ENCODE measurements at regions not wholly inside any gene's neighbourhood (a gene's known extent, or its start where the extent isn't known, plus 50 kb on each side); places are given as distances from the start of the nearest gene placed in this dataset.

DNA sequence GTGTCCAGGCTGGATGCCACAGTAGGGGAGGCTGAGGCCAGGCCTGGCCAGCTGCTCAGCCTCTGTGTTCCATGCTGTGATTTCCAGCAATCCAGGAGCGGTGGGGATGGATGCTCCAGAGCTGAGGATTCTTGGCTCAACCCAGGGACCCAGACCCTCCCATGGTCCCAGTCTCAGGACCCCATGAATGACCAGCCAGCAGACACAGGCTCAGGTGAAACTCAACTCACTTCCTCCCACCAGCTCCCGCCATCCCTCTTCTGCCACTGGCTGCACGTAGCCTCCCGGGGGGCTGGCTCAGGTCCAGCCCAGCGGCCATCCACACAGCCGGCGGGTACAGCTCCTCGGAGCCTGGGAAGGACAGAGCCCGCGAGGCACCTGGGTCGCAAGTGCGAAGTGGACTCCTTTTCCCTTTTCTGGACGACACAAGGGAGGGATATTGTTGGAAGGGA lies 54.5 kb upstream of the DACT2 start:
- H4K8ac ChIP-seq (ENCODE audit: extremely low read depth, insufficient read depth, low read length), result no peak overlapping the region; the same call in 1 of the 2 replicates
- H2AK5ac ChIP-seq (ENCODE audit: low read depth, low read length), result no peak overlapping the region
- DNase-seq (ENCODE audit: low read depth in 1 of 2, low spot score in 2 of 2) (no peak), FAIRE-seq (no peak)
- 95% methylated on average over 11 of the region's 13 CpGs; no CpG with 5 or more reads in 1 of the 2 experiments for WGBS, 2 experiments (ENCODE audit: extremely low coverage in 1 of 2, insufficient coverage in 1 of 2, insufficient read length in 1 of 2, insufficient replicate concordance in 2 of 2, low coverage in 1 of 2, low lambda C conversion rate in 2 of 2, missing lambda C conversion rate in 1 of 2)
- no peaks in the 10 kb centered on the region for H3K23me2 ChIP-seq (ENCODE audit: low read depth, low read length)
- no peak overlapping the region for H3K27ac ChIP-seq (ENCODE audit: low read depth, low read length)
- ChIA-PET CTCF (ENCODE audit: partially characterized antibody) (interaction anchor here (1.0 to 1.6 kb wide), 2 partner anchors 179 to 505 kb away, joined by 3 to 4 read pairs; no protein-coding TSS in a partner anchor), POLR2A (ENCODE audit: partially characterized antibody) (no interaction called here)
- no peak overlapping the region for H2BK12ac ChIP-seq (ENCODE audit: low read depth, low read length)
- no peak overlapping the region for H4K91ac ChIP-seq (replicated peaks; ENCODE audit: insufficient read length, low read length)
- H3K4me1 ChIP-seq (replicated peaks in 1 of 4; ENCODE audit: control insufficient read depth in 3 of 4, insufficient read depth in 4 of 4, low read length in 3 of 4), result no peaks in the 10 kb centered on the region; a peak in 2 of 7 replicates
- H3K4me3 ChIP-seq (ENCODE audit: extremely low read depth in 1 of 4, insufficient read depth in 2 of 4, low read depth in 3 of 4, low read length in 4 of 4), result no peak overlapping the region
- H3K56ac ChIP-seq (replicated peaks; ENCODE audit: insufficient read length, low read depth, low read length), result no peak overlapping the region
- no peak overlapping the region for H3K23ac ChIP-seq (ENCODE audit: insufficient read length)
- H3K27me3 ChIP-seq (replicated peaks in 1 of 4; ENCODE audit: control insufficient read depth in 3 of 4, extremely low read depth in 1 of 4, insufficient read depth in 3 of 4, low read length in 3 of 4), result no peaks in the 10 kb centered on the region
- H4K5ac ChIP-seq (ENCODE audit: insufficient read length, low read depth, low read length), result no peak overlapping the region
- H2BK20ac ChIP-seq (ENCODE audit: low read length), result no peak overlapping the region
- no peak overlapping the region for H3K4ac ChIP-seq (replicated peaks; ENCODE audit: insufficient read length, low read depth, low read length)
- no peak overlapping the region for H2BK120ac ChIP-seq (replicated peaks; ENCODE audit: low read depth, low read length)
- H3K36me3 ChIP-seq (ENCODE audit: control insufficient read depth in 2 of 4, insufficient read depth in 4 of 4, low read length in 3 of 4), result no peaks in the 10 kb centered on the region
- no peaks in the 10 kb centered on the region for H3K79me2 ChIP-seq (ENCODE audit: control insufficient read depth in 1 of 2, insufficient read depth in 2 of 2, low read length in 2 of 2)
- H3K9me3 ChIP-seq (ENCODE audit: insufficient read depth in 2 of 2, low read depth in 1 of 2, low read length in 1 of 2), result peaks cover 4 to 9% of the 10 kb centered on the region in 2 experiments; a peak in 2 of 4 replicates
- H2BK15ac ChIP-seq (ENCODE audit: low read length), result no peak overlapping the region
- no peak overlapping the region for H2BK5ac ChIP-seq (ENCODE audit: low read depth, low read length)
- H4K20me1 ChIP-seq (replicated peaks in 1 of 2; ENCODE audit: control insufficient read depth in 1 of 2, insufficient read depth in 2 of 2, low read length in 2 of 2), result no peaks in the 10 kb centered on the region
- no peak overlapping the region for H3K14ac ChIP-seq (ENCODE audit: insufficient read length)
- H3K18ac ChIP-seq (ENCODE audit: extremely low read depth, low read length), result no peak overlapping the region
- no peak overlapping the region for H2AFZ ChIP-seq (ENCODE audit: low read length)
- no peak overlapping the region for H3K9ac ChIP-seq (replicated peaks in 1 of 4; ENCODE audit: extremely low read depth in 1 of 4, low read depth in 3 of 4, low read length in 3 of 4)
- H3K4me2 ChIP-seq (ENCODE audit: insufficient read depth in 1 of 2, low read depth in 2 of 2, low read length in 2 of 2), result no peak overlapping the region
- H3K79me1 ChIP-seq (ENCODE audit: low read depth, low read length), result no peaks in the 10 kb centered on the region
- TF ChIP-seq, protein P1, sequence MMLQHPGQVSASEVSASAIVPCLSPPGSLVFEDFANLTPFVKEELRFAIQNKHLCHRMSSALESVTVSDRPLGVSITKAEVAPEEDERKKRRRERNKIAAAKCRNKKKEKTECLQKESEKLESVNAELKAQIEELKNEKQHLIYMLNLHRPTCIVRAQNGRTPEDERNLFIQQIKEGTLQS (IDR thresholded peaks at IDR 0.05; ENCODE audit: insufficient read depth, low read depth, low read length), result no peak
- TF ChIP-seq, protein P2, sequence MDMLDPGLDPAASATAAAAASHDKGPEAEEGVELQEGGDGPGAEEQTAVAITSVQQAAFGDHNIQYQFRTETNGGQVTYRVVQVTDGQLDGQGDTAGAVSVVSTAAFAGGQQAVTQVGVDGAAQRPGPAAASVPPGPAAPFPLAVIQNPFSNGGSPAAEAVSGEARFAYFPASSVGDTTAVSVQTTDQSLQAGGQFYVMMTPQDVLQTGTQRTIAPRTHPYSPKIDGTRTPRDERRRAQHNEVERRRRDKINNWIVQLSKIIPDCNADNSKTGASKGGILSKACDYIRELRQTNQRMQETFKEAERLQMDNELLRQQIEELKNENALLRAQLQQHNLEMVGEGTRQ (IDR thresholded peaks at IDR 0.05; ENCODE audit: low read length), result no peak
- TF ChIP-seq TEAD4 (IDR thresholded peaks at IDR 0.05; ENCODE audit: low read depth, low read length) (no peak), BCL11A (IDR thresholded peaks at IDR 0.05; ENCODE audit: low read depth in 2 of 2, low read length in 2 of 2) (no peak), POU5F1 (IDR thresholded peaks at IDR 0.05; ENCODE audit: low read depth, low read length) (no peak), TCF12 (IDR thresholded peaks at IDR 0.05; ENCODE audit: low read depth, low read length) (no peak), BRCA1 (IDR thresholded peaks at IDR 0.05; ENCODE audit: low read depth, low read length) (no peak), SIRT6 (IDR thresholded peaks at IDR 0.05; ENCODE audit: low read length) (no peak), GABPA (IDR thresholded peaks at IDR 0.05; ENCODE audit: borderline replicate concordance, insufficient read depth, low read length) (no peak), RBBP5 (IDR thresholded peaks at IDR 0.05; ENCODE audit: borderline replicate concordance, low read depth, low read length) (no peak), RNF2 (IDR thresholded peaks at IDR 0.05; ENCODE audit: borderline replicate concordance, low read depth, low read length, missing control alignments, poor library complexity, severe bottlenecking) (no peak), CEBPB (IDR thresholded peaks at IDR 0.05; ENCODE audit: low read depth, low read length) (no peak)
- TF ChIP-seq, protein P3, sequence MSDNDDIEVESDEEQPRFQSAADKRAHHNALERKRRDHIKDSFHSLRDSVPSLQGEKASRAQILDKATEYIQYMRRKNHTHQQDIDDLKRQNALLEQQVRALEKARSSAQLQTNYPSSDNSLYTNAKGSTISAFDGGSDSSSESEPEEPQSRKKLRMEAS (IDR thresholded peaks at IDR 0.05), result no peak
